T-helper 1 cell treated with Interleukin-12 subunit alpha and Interleukin-12 subunit beta and Interleukin-4 antibody, amounts not matched to agents 30 ng/mL and 1 ng/mL, for 36 hours (primary cell): ENCODE measurements at regions not wholly inside any gene's neighbourhood (a gene's known extent, or its start where the extent isn't known, plus 50 kb on each side); places are given as distances from the start of the nearest gene placed in this dataset.
"Not testable (repeated sequence)": the region's sequence is repeated elsewhere in the genome, so short reads cannot be mapped to it uniquely, and the experiment has no call there.

Source experiments
- intact Hi-C: fragments of 100-400 bp; cut with micrococcal nuclease; formaldehyde crosslinking; loops from one replicate; pipeline ENCODE4 v1.15.1; 2024

DNA sequence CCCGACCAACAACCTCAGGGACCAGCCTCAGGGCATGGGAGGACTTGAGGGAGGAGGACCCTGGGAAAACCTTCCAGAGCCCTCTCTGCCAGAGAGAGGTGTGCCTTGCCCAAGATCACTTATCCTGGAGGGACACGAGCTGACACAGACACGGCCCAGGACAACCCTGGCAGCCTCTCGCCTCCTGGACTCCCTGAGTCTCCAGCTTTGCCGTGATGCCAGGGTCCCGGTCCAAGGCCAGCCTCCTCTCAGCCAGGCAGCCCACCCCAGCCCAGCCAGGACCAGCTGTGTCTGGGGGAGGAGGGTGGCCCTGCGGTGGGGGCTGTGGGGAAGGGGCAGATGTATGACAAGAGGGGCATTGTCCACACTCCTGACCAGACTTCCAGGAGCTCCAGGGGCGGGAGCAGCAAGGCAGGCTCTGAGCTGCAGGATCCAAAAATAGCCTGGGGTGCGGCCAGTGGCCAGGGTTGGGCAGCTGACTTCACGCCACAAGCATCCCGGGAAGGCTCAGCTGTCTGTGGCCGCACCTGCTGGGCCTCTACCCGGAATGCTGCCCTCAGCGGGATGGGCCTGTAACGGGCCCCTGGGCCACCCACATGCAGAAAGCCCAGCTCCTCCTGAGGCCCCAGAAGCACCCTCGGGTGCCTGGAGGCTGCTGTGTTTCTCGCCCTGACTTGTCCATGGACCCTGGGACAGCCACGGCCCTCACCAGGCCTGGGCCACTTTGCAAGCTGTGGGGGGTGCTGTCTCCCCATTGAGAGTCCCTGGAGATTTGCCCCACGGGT lies 65.5 kb upstream of the GPC1 start:
- intact Hi-C loops = no loop called here

DNA sequence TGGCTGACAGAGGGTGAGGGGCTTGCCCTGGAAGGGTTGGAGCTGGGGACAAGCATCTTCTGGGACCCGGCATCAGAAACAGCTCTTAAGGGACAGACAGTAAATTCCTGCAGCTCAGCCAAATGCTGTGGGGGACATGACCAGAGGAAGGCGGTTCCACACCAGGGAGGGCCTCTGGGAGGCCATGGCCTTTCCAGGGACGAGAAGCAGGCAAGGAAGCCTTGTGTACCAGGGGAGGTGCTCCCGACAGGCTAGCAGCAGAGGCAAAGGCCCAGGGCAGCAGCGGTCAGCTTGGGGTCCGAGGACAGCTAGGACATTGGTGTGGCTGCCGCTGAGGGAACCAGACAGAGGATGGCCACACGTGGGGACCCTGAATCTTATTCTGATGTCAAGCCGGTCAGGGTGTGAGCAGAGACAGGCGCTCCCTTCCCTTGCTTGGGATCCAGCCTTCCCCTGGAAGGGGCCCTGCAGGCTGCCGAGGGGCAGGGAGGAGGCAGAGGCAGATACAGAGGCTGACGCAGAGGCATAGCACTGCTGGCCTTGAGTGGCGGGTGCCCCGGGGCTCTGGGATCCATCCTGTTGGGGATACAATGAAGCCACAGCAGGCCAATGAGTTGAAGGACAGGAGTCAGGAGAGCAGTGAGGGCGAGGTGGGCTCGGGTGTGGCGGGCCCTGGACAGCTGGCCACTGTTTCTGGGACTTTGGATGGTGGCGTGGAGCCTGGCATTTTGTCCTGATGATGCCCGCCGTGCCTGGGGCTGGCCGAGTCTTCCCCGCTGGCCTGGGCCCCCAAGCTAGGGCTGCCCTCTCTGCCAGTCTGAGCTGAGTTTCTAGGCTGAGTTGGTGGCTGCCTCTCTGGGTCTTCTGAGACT lies 64.1 kb upstream of the GPC1 start:
- intact Hi-C loops = no loop called here

DNA sequence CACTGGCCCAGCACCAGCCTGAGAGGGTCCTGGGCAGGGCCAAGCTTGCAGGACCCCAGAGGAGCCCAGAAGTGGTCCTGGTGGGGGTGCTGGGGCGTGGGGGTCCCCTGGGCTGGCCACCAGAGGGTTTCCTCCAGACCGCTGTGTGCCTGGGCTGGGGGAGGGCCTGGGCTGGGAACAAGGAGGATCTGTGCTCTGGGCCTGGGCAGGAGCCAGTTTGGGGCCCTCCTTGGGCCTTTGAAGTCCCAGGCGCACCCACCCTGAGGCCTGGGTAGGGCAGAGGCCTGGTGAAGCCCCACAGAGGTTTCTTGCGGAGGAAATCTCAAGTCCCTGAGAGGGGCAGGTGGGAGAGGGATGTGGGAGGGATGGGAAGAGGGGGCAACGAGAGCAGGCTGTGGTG lies 63.4 kb upstream of the GPC1 start:
- intact Hi-C loops = no loop called here

DNA sequence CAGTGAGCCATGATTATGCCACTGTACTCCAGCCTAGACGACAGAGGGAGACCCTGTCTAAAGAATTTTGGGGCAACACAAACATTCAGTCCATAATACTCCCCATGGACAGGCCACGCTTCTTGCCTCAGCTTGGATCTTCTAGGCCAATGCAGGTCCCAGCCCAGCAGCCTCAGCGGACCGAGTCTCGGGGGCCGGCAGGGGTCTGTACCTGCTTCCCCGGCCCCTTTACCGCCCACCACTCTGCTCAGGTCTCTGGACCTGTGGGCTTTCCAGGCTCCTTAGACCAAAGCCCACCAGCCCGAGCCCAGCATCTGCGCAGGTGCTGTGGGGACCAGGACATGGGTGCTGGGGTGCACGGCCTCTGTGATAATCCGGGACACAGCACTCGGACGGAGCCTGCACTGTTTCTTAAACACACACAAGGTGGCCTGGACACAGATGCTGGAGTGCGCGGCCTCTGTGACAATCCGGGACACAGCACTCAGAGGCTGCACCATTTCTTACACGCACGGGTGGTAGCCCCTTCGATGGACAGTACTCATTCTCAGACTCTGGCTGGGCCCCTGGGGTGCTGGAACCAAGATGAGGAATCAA lies 62.1 kb upstream of the GPC1 start:
- intact Hi-C loops = no loop called here

DNA sequence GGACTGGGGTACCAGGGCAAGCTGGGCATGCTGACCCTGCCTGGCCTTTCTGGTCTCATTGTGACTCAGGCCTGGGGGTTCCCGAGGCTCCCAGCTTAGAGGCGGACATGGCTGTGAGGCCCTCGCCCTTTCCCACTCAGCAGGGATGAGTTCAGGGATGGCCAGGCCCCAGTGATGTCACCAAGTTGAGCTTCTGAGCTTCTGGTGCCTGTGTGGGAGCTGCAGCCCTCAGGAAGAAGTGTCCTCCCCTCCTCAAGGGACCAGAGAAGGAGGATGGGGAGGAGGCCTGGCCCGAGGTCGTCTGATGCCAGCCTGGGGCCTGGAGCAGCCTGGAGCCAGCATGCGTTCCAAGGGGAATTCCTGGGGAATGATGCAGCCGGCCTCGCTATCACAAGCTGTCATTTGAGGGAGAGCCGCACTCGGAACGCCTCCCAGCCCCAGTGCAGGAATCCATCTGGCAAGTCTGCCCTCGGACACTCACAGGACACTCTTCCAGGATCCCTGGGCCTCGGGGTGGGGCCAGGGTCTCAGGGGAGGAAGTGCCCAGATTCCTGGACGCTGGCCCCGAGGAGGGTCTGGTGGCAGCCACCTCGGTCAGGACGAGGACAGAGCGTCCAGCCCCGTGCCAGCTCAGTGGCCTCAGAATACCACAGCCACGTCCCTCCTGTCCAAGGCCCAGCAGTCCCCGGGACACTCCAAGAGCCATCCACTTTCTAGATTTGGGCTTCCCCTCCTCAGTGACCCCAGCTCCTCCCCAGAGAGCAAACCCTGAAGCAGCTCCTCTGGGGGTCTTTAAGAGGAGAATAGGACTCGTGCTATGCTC lies 61.2 kb upstream of the GPC1 start:
- intact Hi-C loops = no loop called here

DNA sequence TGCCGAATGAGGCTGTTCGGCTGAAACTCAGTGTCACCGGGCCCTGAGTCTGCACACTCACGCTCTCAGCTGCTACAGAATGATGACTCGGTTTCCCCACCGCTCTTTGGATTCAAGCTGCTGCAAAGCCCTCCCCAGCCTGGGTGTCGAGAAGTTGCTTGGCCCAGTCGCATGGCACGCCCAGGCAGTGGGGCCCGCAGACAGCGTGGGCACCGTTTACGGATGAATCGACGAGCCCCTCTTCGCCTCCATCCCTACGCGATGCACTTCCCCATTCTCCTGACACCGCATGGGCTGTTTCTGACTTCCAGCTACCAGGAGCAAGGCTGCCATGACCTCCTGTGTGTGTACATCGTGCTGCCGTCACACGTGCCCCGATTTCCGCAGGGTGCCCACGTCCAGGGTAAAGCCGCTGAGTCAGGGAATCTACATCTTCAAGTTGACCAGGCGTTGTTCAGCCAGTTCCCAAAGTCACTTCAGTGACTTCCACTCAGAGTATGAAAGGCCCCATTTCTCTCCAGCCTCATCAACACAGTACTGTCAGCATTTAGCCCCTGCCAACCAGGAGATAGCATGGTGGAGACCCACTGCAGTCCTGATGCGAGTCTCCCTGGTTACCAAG lies 60.3 kb upstream of the GPC1 start:
- intact Hi-C loops = no loop called here

DNA sequence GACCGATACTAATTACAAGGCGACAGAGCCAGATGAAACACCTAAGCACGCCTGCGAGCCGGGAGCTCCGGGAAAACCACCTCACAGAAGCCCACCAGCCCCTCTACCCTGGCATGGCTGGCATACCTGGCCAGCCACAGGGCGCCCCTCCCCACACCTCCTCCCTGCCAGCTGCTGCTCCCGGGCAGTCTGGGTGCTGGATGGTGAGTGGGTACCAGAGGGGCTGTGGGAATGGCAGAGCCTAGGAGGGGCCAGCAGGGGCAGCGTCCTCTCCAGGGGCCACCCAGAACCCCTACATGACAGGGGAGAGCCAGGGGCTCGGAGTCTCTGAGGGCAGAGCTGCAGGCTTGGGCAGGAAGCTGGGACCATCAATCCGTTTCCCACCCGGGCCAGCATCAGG lies 58.7 kb upstream of the GPC1 start:
- intact Hi-C loops = no loop called here

DNA sequence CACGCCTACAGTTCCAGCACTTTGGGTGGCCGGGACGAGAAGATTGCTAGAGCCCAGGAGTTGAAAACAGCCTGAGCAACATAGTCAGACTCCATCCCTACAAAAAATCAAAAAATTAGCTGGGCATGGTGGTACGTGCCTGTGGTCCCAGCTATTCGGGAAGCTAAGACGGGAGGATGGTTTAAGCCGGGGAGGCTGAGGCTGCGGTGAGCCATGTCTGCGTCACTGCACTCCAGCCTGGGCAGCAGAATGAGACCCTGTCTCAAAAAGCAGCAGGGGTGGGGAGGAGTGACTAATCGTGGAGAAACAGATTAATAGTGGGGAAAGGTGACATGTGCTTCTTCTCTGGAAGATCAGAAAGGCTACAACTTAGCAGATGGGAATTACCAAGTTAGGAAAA lies 58.1 kb upstream of the GPC1 start:
- intact Hi-C loops = no loop called here

DNA sequence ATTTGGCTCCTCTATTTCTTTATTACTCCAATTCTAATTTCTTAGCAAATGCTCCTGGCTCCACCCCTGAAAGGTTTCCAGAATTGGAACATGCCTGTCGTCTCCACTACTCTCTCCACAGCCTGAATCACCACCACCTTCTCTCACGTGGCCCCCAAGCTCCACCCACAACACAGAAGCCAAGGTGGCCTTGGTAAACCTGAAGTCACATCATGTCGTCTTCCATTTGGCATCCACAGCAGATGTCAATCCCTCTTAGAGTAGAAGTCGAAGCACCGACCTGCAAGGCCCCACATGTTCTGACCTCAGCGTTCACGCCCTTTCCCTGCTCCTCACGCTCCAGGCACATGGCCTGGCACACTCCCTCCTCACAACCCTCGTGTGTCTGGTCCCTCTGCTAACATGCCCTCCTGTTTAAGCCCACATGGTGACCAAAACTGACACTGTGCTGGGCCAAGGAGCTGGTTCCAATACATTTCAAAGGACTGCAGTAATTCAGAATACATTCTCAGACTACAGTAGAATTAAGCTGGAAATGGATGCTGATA lies 56.3 kb upstream of the GPC1 start:
- intact Hi-C loops = no loop called here

DNA sequence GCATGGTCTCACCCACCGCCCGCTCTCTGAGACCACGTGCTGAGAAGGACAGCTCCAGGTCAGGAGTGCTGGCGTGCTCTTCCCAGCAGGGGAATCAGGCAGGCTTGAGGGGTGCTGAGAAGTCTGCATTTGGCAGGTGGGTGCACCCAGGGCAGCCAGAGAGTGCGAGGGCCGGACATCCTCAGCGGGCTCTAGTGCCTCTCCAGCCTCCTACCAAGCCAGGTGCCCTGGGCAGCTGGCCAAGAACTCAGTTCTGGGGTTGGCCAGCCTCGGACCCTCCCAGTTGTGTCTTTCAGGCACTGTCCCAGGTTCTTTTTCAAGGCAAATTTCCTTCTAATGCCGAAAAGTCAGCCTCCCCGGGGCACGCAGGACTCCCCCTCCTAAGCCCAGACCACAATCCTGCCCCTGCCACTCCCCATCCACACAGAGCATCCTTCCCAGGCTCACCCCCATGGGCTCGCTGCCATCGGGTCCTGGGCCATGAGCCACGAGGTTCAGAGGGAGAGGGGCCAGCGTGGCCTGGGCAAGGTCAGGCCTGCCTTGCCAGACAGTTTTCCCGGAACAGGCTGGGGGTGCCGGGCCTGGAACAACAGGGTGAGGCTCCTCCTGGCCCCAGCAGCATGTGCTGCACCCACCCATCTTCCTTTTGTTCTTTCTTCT lies 52.2 kb upstream of the GPC1 start:
- intact Hi-C loops = no loop called here

DNA sequence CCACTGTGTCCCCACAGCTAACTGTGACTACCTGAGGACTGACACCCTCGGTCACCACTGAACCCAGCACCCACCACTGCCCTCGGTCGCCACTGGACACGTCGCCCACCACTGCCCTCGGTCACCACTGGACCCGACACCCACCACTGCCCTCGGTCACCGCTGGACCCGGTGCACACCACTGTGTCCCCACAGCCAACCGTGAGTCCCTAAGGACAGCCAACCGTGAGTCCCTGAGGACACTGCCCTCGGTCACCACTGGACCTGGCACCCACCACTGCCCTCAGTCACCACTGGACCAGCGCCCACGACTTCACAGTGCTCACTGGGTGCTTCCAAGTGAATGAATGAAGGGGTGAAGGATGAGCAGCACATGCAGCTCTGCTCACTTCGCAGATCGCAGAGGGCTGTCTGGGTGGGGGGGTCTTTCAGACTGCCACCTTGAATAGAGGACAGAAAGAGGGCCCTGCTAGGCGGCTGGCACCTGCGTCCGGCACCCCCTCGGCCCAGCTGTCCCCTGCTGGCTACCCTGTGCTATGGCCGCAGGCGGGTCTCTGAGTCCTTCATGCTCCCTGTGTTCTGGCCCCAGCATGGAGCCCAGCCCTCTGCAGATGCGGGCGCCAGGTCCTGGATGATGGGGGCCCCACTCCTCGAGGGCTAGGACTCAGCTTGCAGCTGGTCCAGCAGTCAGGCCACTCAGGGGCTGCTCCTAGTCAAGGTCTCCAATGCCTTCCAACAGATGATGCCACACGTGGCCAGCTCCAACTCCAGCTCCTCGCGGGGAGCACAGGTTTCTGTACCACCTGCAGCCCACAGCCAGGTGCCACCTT lies 51.4 kb upstream of the GPC1 start:
- intact Hi-C loops = no loop called here

DNA sequence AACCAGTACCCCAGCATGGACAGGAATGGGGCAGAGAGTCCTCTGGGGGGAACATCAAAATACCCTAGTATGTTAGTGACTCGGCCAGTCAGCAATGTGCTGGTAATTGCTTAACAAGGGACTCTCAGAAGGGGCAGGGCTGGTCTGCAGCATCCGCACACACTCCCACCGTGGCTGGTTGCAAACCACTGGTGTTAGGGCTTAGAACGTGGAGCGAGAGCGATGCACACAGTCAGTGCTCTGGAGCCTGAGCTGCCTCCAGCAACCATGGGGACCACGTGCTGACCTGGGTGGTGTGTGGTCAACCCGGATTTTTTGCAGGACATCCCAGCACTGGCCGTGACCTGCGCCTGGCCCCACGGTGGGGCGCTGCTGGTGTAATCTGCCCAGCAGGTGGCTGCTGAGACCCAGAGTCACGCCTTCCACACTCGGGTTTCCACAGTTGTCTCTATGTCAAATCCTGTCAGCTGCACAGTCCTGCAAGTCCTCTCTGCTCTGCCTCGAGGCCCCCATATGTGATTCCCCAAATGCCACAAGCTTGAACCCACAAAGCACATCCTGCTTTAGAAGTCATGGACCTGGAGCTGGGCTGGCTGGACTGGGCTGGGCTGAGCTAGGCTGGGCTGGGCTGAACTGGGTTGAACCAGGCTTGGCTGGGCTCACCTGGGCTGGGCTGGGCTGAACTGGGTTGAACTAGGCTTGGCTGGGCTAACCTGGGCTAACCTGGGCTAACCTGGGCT lies 50.6 kb upstream of the GPC1 start:
- intact Hi-C loops = no loop called here

DNA sequence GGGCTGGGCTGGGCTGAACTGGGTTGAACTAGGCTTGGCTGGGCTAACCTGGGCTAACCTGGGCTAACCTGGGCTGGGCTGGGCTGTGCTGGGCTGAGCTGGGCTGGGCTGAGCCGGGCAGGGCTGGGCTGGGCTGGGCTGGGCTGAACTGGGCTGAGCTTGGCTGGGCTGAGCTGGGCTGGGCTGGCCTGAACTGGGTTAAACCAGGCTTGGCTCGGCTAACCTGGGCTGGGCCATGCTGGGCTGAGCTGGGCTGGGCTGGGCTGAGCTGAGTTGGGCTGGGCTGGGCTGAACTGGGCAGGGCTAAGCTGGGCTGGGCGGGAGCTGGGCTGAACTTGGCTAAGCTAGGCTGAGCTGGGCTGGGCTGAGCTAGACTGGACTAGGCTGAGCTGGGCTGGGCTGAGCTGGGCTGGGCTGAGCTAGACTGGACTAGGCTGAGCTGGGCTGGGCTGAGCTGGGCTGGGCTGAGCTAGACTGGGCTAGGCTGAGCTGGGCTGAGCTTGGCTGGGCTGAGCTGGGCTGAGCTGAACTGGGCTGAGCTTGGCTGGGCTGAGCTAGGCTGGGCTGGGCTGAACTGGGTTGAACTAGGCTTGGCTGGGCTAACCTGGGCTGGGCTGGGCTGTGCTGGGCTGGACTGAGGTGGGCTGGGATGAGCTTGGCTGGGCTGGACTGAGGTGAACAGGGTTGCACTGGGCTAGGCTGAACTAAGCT lies 49.9 kb upstream of the GPC1 start:
- intact Hi-C loops = not testable (repeated sequence)
